ENCODE measurements at regions not wholly inside any gene's neighbourhood (a gene's known extent, or its start where the extent isn't known, plus 50 kb on each side); places are given as distances from the start of the nearest gene placed in this dataset.
"Not testable (repeated sequence)": the region's sequence is repeated elsewhere in the genome, so short reads cannot be mapped to it uniquely, and the experiment has no call there.

GRCh38 chr2:21740484-21740883 is 616.7 kb downstream of the TDRD15 start:
- DNase-seq: no peak

- no peak for DNase-seq
These were observed 622.7 kb downstream of the TDRD15 start for GRCh38 chr2:21746499-21746898.

GRCh38 chr2:21748501-21748900 is 624.7 kb downstream of the TDRD15 start:
- DNase-seq: no peak

GRCh38 chr2:21754164-21754788 is 630.5 kb downstream of the TDRD15 start:
- no peak for DNase-seq

- DNase-seq: no peak
These were observed 634.1 kb downstream of the TDRD15 start for GRCh38 chr2:21757805-21758430.

- no peak for DNase-seq
These were observed 636.1 kb downstream of the TDRD15 start for GRCh38 chr2:21759819-21760218.

- no peak for DNase-seq
These were observed 637.6 kb downstream of the TDRD15 start for GRCh38 chr2:21761361-21761760.

- DNase-seq: no peak
These were observed 639.7 kb downstream of the TDRD15 start for GRCh38 chr2:21763501-21763900.

- DNase-seq: no peak
These were observed 647.0 kb downstream of the TDRD15 start for GRCh38 chr2:21770787-21771186.

GRCh38 chr2:21772624-21773023 is 648.9 kb downstream of the TDRD15 start:
- no peak for DNase-seq

- no peak for DNase-seq
These were observed 649.4 kb downstream of the TDRD15 start for GRCh38 chr2:21773168-21773567.

GRCh38 chr2:21774691-21775368 is 651.1 kb downstream of the TDRD15 start:
- no peak for DNase-seq

- DNase-seq: no peak
These were observed 656.0 kb downstream of the TDRD15 start for GRCh38 chr2:21779786-21780185.

- no peak for DNase-seq
These were observed 658.2 kb downstream of the TDRD15 start for GRCh38 chr2:21781962-21782361.

- DNase-seq: no peak
These were observed 659.1 kb downstream of the TDRD15 start for GRCh38 chr2:21782866-21783265.

GRCh38 chr2:21787941-21788340 is 664.2 kb downstream of the TDRD15 start:
- DNase-seq: no peak

- not testable (repeated sequence) for DNase-seq
These were observed 666.5 kb downstream of the TDRD15 start for GRCh38 chr2:21790311-21790710.

GRCh38 chr2:21792571-21792970 is 668.8 kb downstream of the TDRD15 start:
- no peak for DNase-seq

GRCh38 chr2:21793461-21793860 is 669.7 kb downstream of the TDRD15 start:
- DNase-seq: no peak

GRCh38 chr2:21794611-21795010 is 670.8 kb downstream of the TDRD15 start:
- no peak for DNase-seq

- no peak for DNase-seq
These were observed 676.6 kb downstream of the TDRD15 start for GRCh38 chr2:21800356-21800755.

GRCh38 chr2:21803550-21803949 is 679.8 kb downstream of the TDRD15 start:
- no peak for DNase-seq

- DNase-seq: no peak
These were observed 680.4 kb downstream of the TDRD15 start for GRCh38 chr2:21804151-21804550.

GRCh38 chr2:21811541-21811940 is 687.8 kb downstream of the TDRD15 start:
- DNase-seq: no peak
